Sigmoid colon (tissue), 6 donors: ENCODE measurements at regions not wholly inside any gene's neighbourhood (a gene's known extent, or its start where the extent isn't known, plus 50 kb on each side); places are given as distances from the start of the nearest gene placed in this dataset.

Source experiments
- DNase-seq: peaks from one replicate; pipeline ENCODE4 v3.0.0-alpha.2; 2019
- H3K27ac ChIP-seq, 4 donors: fragments of 200-600 bp; sonication (generic); one replicate each; pipeline ENCODE4 v1.5.1; 2016 to 2019; ENCODE audit warnings: mild to moderate bottlenecking in 1 of 4
- H3K27me3 ChIP-seq, 3 donors: fragments of 200-600 bp; sonication (generic); one replicate each; pipeline ENCODE4 v1.5.1; 2019; ENCODE audit warnings: mild to moderate bottlenecking in 1 of 3
- H3K36me3 ChIP-seq, 4 donors: fragments of 200-600 bp; sonication (generic); one replicate each; pipeline ENCODE4 v1.5.1; 2016 to 2019
- H3K4me1 ChIP-seq, 4 donors: fragments of 200-600 bp; sonication (generic); one replicate each; pipeline ENCODE4 v1.5.1; 2017 to 2019
- H3K4me3 ChIP-seq, 4 donors: fragments of 200-600 bp; sonication (generic); one replicate each; pipeline ENCODE4 v1.5.1; 2017 to 2019; ENCODE audit warnings: mild to moderate bottlenecking in 2 of 4, moderate library complexity in 1 of 4
- H3K9me3 ChIP-seq, 4 donors: fragments of 200-600 bp in 3 of 4; sonication (generic) in 3 of 4; one replicate each; pipeline versions ENCODE4 v1.5.1 to v1.6.1; 2013 to 2019
- EP300 ChIP-seq, 4 donors: sonication (generic); formaldehyde crosslinking; IDR thresholded peaks; one replicate each; pipeline ENCODE4 v1.6.1; 2017; ENCODE audit warnings: antibody characterized with exemption in 4 of 4
- POLR2A ChIP-seq, 2 donors: fragments of 450-650 bp; IDR thresholded peaks; one replicate each; pipeline ENCODE4 v1.6.1; 2016; ENCODE audit warnings: antibody characterized with exemption in 2 of 2, mild to moderate bottlenecking in 2 of 2, moderate library complexity in 2 of 2
- POLR2AphosphoS5 ChIP-seq, 4 donors: sonication (generic); formaldehyde crosslinking; IDR thresholded peaks; one replicate each; pipeline ENCODE4 v1.6.1; 2017; ENCODE audit warnings: antibody characterized with exemption in 4 of 4
- WGBS, 2 donors: extraction: QIAGEN DNeasy Blood & Tissue Kit; methylation state at CpG; one replicate each; pipeline ENCODE4 v1.1.7; 2013; 5-methylcytosine and 5-hydroxymethylcytosine counted together
- intact Hi-C: fragments of 100-400 bp; cut with DNase I; formaldehyde crosslinking; loops from one replicate; pipeline ENCODE4 v1.15.1; 2023
- TF ChIP-seq, protein P1 (sequence below), 4 experiments: fragments of 450-650 bp in 3 of 4; fragments of 200-600 bp in 1 of 4; IDR thresholded peaks; one replicate each; pipeline ENCODE4 v1.5.1; 2016 to 2019; ENCODE audit warnings: antibody characterized with exemption in 4 of 4, mild to moderate bottlenecking in 3 of 4, moderate library complexity in 2 of 4
- donor health status: healthy with polysubstance abuse.
- donor health status: healthy.

- WGBS, 2 donors, result 79 to 83% methylated on average over 5 of the region's 5 CpGs
- H3K27ac ChIP-seq, result no peak overlapping the region
- intact Hi-C loops, result no loop called here
- H3K4me1 ChIP-seq, result no peaks in the 10 kb centered on the region
- DNase-seq, result no peak
- no peak overlapping the region for H3K4me3 ChIP-seq
- TF ChIP-seq, protein P1, sequence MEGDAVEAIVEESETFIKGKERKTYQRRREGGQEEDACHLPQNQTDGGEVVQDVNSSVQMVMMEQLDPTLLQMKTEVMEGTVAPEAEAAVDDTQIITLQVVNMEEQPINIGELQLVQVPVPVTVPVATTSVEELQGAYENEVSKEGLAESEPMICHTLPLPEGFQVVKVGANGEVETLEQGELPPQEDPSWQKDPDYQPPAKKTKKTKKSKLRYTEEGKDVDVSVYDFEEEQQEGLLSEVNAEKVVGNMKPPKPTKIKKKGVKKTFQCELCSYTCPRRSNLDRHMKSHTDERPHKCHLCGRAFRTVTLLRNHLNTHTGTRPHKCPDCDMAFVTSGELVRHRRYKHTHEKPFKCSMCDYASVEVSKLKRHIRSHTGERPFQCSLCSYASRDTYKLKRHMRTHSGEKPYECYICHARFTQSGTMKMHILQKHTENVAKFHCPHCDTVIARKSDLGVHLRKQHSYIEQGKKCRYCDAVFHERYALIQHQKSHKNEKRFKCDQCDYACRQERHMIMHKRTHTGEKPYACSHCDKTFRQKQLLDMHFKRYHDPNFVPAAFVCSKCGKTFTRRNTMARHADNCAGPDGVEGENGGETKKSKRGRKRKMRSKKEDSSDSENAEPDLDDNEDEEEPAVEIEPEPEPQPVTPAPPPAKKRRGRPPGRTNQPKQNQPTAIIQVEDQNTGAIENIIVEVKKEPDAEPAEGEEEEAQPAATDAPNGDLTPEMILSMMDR (IDR thresholded peaks at IDR 0.05), result no peak
- no peaks in the 10 kb centered on the region for H3K27me3 ChIP-seq
- no peaks in the 10 kb centered on the region for H3K9me3 ChIP-seq
- no peaks in the 10 kb centered on the region for H3K36me3 ChIP-seq
Observed at GRCh38 chr13:31639443-31640163, 99.7 kb upstream of the RXFP2 start.

- TF ChIP-seq EP300 (IDR thresholded peaks at IDR 0.05) (no peak), POLR2A (IDR thresholded peaks at IDR 0.05) (no peak), POLR2AphosphoS5 (IDR thresholded peaks at IDR 0.05) (no peak)
- TF ChIP-seq, protein P1 (IDR thresholded peaks at IDR 0.05), result no peak
- H3K4me1 ChIP-seq, result no peaks in the 10 kb centered on the region
- no peaks in the 10 kb centered on the region for H3K27me3 ChIP-seq
- H3K36me3 ChIP-seq, result no peaks in the 10 kb centered on the region
- DNase-seq, result no peak
- no peak overlapping the region for H3K4me3 ChIP-seq
- intact Hi-C loops, result no loop called here
- WGBS, 2 donors, result 94 to 97% methylated on average over 4 of the region's 4 CpGs
- H3K9me3 ChIP-seq, result no peaks in the 10 kb centered on the region
- no peak overlapping the region for H3K27ac ChIP-seq
Observed at GRCh38 chr13:31649766-31650165, 89.6 kb upstream of the RXFP2 start.

DNA sequence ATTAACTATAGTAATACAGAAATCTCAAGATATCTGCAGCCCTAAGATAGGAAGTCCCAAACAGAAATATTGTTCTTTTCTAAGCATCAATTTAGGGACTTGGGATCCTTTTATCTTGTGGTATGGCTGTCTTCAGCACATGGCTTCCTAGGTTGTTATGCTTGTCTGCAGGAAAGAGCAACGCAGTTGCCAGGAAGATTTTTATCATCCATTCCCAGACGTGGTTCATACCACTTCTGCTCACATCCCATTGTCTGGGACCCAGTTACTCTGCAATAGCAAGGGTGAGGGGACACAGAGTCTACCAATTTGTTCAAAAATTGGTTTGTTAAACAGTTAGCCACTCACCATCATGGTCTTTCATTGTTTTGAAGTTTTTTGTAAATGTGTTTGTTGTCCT is 85.6 kb upstream of the RXFP2 start:
- H3K36me3 ChIP-seq, result no peaks in the 10 kb centered on the region
- H3K4me3 ChIP-seq, result no peak overlapping the region
- no peaks in the 10 kb centered on the region for H3K4me1 ChIP-seq
- 59 to 80% methylated on average over 2 of the region's 2 CpGs for WGBS, 2 donors
- TF ChIP-seq POLR2A (IDR thresholded peaks at IDR 0.05) (no peak), EP300 (IDR thresholded peaks at IDR 0.05) (no peak), POLR2AphosphoS5 (IDR thresholded peaks at IDR 0.05) (no peak)
- TF ChIP-seq, protein P1 (IDR thresholded peaks at IDR 0.05), result no peak
- H3K27ac ChIP-seq, result no peak overlapping the region
- intact Hi-C loops, result no loop called here
- DNase-seq, result no peak
- H3K27me3 ChIP-seq, result no peaks in the 10 kb centered on the region
- no peaks in the 10 kb centered on the region for H3K9me3 ChIP-seq

DNA sequence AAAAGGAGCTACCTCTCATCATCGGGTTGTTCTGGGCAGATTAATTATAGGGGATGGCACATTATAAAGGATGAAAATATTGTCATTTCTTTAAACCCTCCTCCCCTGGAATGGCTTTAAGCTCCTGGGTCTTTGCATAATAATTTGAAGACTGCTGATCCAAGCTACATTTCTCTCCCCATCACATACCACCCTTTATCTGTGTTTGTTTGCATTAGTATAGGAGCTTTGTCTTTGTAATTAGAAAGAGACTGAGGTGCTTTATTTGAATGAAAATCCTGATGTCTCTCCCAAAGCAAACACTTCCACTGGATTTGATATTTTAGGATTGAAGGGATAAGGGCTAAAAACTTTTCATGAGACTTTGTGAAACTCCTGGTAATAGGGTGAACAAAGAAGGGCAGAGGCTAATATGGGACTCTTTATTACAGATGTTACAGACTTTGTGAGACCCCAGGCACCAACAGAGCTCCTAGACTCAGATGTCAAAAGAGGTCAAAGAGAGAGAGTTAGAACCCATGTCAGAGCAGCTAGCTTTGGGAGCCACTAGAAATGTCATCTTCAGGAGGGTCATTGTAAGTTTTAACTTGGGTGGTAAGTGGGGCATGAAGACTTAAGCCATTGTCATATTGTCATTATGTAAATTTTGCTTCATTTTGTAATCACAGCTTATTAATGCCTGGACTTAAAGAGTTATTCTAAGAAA is 75.3 kb upstream of the RXFP2 start:
- Histone ChIP-seq H3K4me3 (no peak overlapping the region), H3K36me3 (no peaks in the 10 kb centered on the region), H3K27ac (no peak overlapping the region), H3K9me3 (no peaks in the 10 kb centered on the region), H3K27me3 (no peaks in the 10 kb centered on the region), H3K4me1 (no peaks in the 10 kb centered on the region)
- no peak for DNase-seq
- TF ChIP-seq POLR2AphosphoS5 (IDR thresholded peaks at IDR 0.05), result no peak
- no peak for TF ChIP-seq EP300 (IDR thresholded peaks at IDR 0.05)
- TF ChIP-seq POLR2A (IDR thresholded peaks at IDR 0.05), result no peak
- TF ChIP-seq, protein P1 (IDR thresholded peaks at IDR 0.05), result no peak
- WGBS, 2 donors, result 28 to 40% methylated on average over 1 of the region's 1 CpG
- intact Hi-C loops, result no loop called here
